Muscle of back (tissue), 3 donors: ENCODE measurements at regions not wholly inside any gene's neighbourhood (a gene's known extent, or its start where the extent isn't known, plus 50 kb on each side); places are given as distances from the start of the nearest gene placed in this dataset.
"Not testable (repeated sequence)": the region's sequence is repeated elsewhere in the genome, so short reads cannot be mapped to it uniquely, and the experiment has no call there.

Source experiments
- DNase-seq, 3 donors: peaks; one replicate each; pipeline versions ENCODE4 v3.0.0 to v3.0.0-alpha.2; 2013

- no peak for DNase-seq
These were observed 108.0 kb upstream of the CACHD1 start for GRCh38 chr1:64361974-64362373.

- no peak for DNase-seq
These were observed 106.8 kb upstream of the CACHD1 start for GRCh38 chr1:64363111-64363510.

GRCh38 chr1:64363616-64364015, 106.3 kb upstream of the CACHD1 start:
- DNase-seq: no peak

GRCh38 chr1:64366821-64367220, 103.1 kb upstream of the CACHD1 start:
- no peak for DNase-seq

GRCh38 chr1:64368344-64368743, 101.6 kb upstream of the CACHD1 start:
- DNase-seq: no peak

GRCh38 chr1:64378826-64379225, 91.1 kb upstream of the CACHD1 start:
- no peak for DNase-seq

GRCh38 chr1:64387389-64388285, 82.3 kb upstream of the CACHD1 start:
- peak in 2 of 3 donors; percentile 36 to 67 for DNase-seq

GRCh38 chr1:64388336-64388735, 81.6 kb upstream of the CACHD1 start:
- DNase-seq: peak in 2 of 3 donors; percentile 19 to 62

GRCh38 chr1:64392109-64392508, 77.8 kb upstream of the CACHD1 start:
- DNase-seq: no peak

GRCh38 chr1:64393790-64394189, 76.1 kb upstream of the CACHD1 start:
- no peak for DNase-seq

GRCh38 chr1:64396817-64397216, 73.1 kb upstream of the CACHD1 start:
- DNase-seq: no peak

- no peak for DNase-seq
These were observed 72.4 kb upstream of the CACHD1 start for GRCh38 chr1:64397541-64397940.

GRCh38 chr1:64398936-64399335, 71.0 kb upstream of the CACHD1 start:
- DNase-seq: no peak

- DNase-seq: no peak
These were observed 68.6 kb upstream of the CACHD1 start for GRCh38 chr1:64401285-64401684.

- DNase-seq: no peak
These were observed 66.6 kb upstream of the CACHD1 start for GRCh38 chr1:64403331-64403730.

- DNase-seq: no peak
These were observed 65.7 kb upstream of the CACHD1 start for GRCh38 chr1:64404202-64404601.

GRCh38 chr1:64405833-64406232, 64.1 kb upstream of the CACHD1 start:
- DNase-seq: no peak

- DNase-seq: no peak
These were observed 59.7 kb upstream of the CACHD1 start for GRCh38 chr1:64410217-64410616.

- DNase-seq: not testable (repeated sequence)
These were observed 54.9 kb upstream of the CACHD1 start for GRCh38 chr1:64414855-64415546.

GRCh38 chr1:64417803-64418202, 52.1 kb upstream of the CACHD1 start:
- no peak for DNase-seq
